ENCODE measurements at regions not wholly inside any gene's neighbourhood (a gene's known extent, or its start where the extent isn't known, plus 50 kb on each side); places are given as distances from the start of the nearest gene placed in this dataset.

GRCh38 chr12:131355361-131356245, 355.3 kb upstream of the SFSWAP start:
- ChIA-PET POLR2A (ENCODE audit: partially characterized antibody) (no interaction called here), CTCF (ENCODE audit: partially characterized antibody) (no interaction called here)
- DNase-seq, result no peak
- Histone ChIP-seq H3K4me3 (ENCODE audit: low read length in 2 of 2) (no peak overlapping the region), H3K9me3 (ENCODE audit: control insufficient read depth in 1 of 2, low read length in 2 of 2) (no peaks in the 10 kb centered on the region), H3K27ac (ENCODE audit: low read depth, low read length) (no peak overlapping the region), H3K4me1 (ENCODE audit: insufficient read depth, low read length) (no peaks in the 10 kb centered on the region), H3K36me3 (ENCODE audit: insufficient read depth, low read length) (no peaks in the 10 kb centered on the region), H3K27me3 (ENCODE audit: insufficient read depth, low read length) (no peaks in the 10 kb centered on the region)
- Mint-ChIP-seq H3K36me3 (no peaks in the 10 kb centered on the region), H3K4me1 (peaks cover 0 to 2% (median 0%) of the 10 kb centered on the region in 4 donors), H3K4me3 (no peak overlapping the region), H3K9me3 (peaks cover 0 to 3% (median 0%) of the 10 kb centered on the region in 8 donors), H3K27me3 (peaks cover 4 to 22% of the 10 kb centered on the region in 2 donors), H3K27ac (no peak overlapping the region)
- intact Hi-C loops (cut with micrococcal nuclease), result no loop called here

GRCh38 chr12:131356485-131357184, 354.3 kb upstream of the SFSWAP start:
- intact Hi-C loops (cut with micrococcal nuclease), result no loop called here
- H3K9me3 ChIP-seq (ENCODE audit: control insufficient read depth in 1 of 2, low read length in 2 of 2), result no peaks in the 10 kb centered on the region
- ChIA-PET POLR2A (ENCODE audit: partially characterized antibody) (no interaction called here), CTCF (ENCODE audit: partially characterized antibody) (no interaction called here)
- no peak for DNase-seq
- peaks cover 0 to 2% (median 0%) of the 10 kb centered on the region in 4 donors for H3K4me1 Mint-ChIP-seq
- H3K36me3 ChIP-seq (ENCODE audit: insufficient read depth, low read length), result no peaks in the 10 kb centered on the region
- H3K4me3 ChIP-seq (ENCODE audit: low read length in 2 of 2), result no peak overlapping the region
- no peaks in the 10 kb centered on the region for H3K4me1 ChIP-seq (ENCODE audit: insufficient read depth, low read length)
- no peaks in the 10 kb centered on the region for H3K36me3 Mint-ChIP-seq
- no peak overlapping the region for H3K27ac ChIP-seq (ENCODE audit: low read depth, low read length)
- H3K9me3 Mint-ChIP-seq, result peaks cover 0 to under 1% (median 0%) of the 10 kb centered on the region in 8 donors
- no peaks in the 10 kb centered on the region for H3K27me3 ChIP-seq (ENCODE audit: insufficient read depth, low read length)
- H3K27ac Mint-ChIP-seq, result no peak overlapping the region
- no peak overlapping the region for H3K4me3 Mint-ChIP-seq
- peaks cover 4 to 22% of the 10 kb centered on the region in 2 donors for H3K27me3 Mint-ChIP-seq

- Histone ChIP-seq H3K9me3 (ENCODE audit: control insufficient read depth in 1 of 2, low read length in 2 of 2) (no peaks in the 10 kb centered on the region), H3K36me3 (ENCODE audit: insufficient read depth, low read length) (no peaks in the 10 kb centered on the region), H3K27ac (ENCODE audit: low read depth, low read length) (no peak overlapping the region), H3K4me3 (ENCODE audit: low read length in 2 of 2) (no peak overlapping the region), H3K4me1 (ENCODE audit: insufficient read depth, low read length) (no peaks in the 10 kb centered on the region), H3K27me3 (ENCODE audit: insufficient read depth, low read length) (no peaks in the 10 kb centered on the region)
- no peaks in the 10 kb centered on the region for H3K36me3 Mint-ChIP-seq
- no peak for DNase-seq
- H3K4me3 Mint-ChIP-seq, result no peak overlapping the region
- peaks cover 0 to 2% (median 0%) of the 10 kb centered on the region in 4 donors for H3K4me1 Mint-ChIP-seq
- H3K27ac Mint-ChIP-seq, result no peak overlapping the region
- peaks cover 4 to 22% of the 10 kb centered on the region in 2 donors for H3K27me3 Mint-ChIP-seq
- intact Hi-C loops (cut with micrococcal nuclease), result no loop called here
- ChIA-PET CTCF (ENCODE audit: partially characterized antibody) (no interaction called here), POLR2A (ENCODE audit: partially characterized antibody) (no interaction called here)
- H3K9me3 Mint-ChIP-seq, result no peaks in the 10 kb centered on the region
These were observed 353.6 kb upstream of the SFSWAP start for GRCh38 chr12:131357185-131357747.

- ChIA-PET POLR2A (ENCODE audit: partially characterized antibody) (no interaction called here), CTCF (ENCODE audit: partially characterized antibody) (no interaction called here)
- H3K4me1 ChIP-seq (ENCODE audit: insufficient read depth, low read length), result no peaks in the 10 kb centered on the region
- no peak for DNase-seq
- intact Hi-C loops (cut with micrococcal nuclease), result no loop called here
- no peaks in the 10 kb centered on the region for H3K36me3 ChIP-seq (ENCODE audit: insufficient read depth, low read length)
- no peaks in the 10 kb centered on the region for H3K27me3 ChIP-seq (ENCODE audit: insufficient read depth, low read length)
- H3K9me3 ChIP-seq (ENCODE audit: control insufficient read depth in 1 of 2, low read length in 2 of 2), result no peaks in the 10 kb centered on the region
- Mint-ChIP-seq H3K4me1 (no peaks in the 10 kb centered on the region), H3K27me3 (peaks cover 4 to 18% of the 10 kb centered on the region in 2 donors), H3K4me3 (no peak overlapping the region), H3K9me3 (no peaks in the 10 kb centered on the region), H3K36me3 (no peaks in the 10 kb centered on the region), H3K27ac (no peak overlapping the region)
- no peak overlapping the region for H3K27ac ChIP-seq (ENCODE audit: low read depth, low read length)
- no peak overlapping the region for H3K4me3 ChIP-seq (ENCODE audit: low read length in 2 of 2)
These were observed 353.0 kb upstream of the SFSWAP start for GRCh38 chr12:131357920-131358319.

GRCh38 chr12:131362291-131363211, 348.3 kb upstream of the SFSWAP start:
- Histone ChIP-seq H3K9me3 (ENCODE audit: control insufficient read depth in 1 of 2, low read length in 2 of 2) (no peaks in the 10 kb centered on the region), H3K36me3 (ENCODE audit: insufficient read depth, low read length) (no peaks in the 10 kb centered on the region), H3K4me1 (ENCODE audit: insufficient read depth, low read length) (no peaks in the 10 kb centered on the region), H3K27me3 (ENCODE audit: insufficient read depth, low read length) (no peaks in the 10 kb centered on the region), H3K27ac (ENCODE audit: low read depth, low read length) (no peak overlapping the region), H3K4me3 (ENCODE audit: low read length in 2 of 2) (no peak overlapping the region)
- no peaks in the 10 kb centered on the region for H3K4me1 Mint-ChIP-seq
- no peak overlapping the region for H3K27ac Mint-ChIP-seq
- DNase-seq, result no peak
- H3K4me3 Mint-ChIP-seq, result no peak overlapping the region
- H3K36me3 Mint-ChIP-seq, result no peaks in the 10 kb centered on the region
- H3K27me3 Mint-ChIP-seq, result peaks cover 3 to 5% of the 10 kb centered on the region in 2 donors
- H3K9me3 Mint-ChIP-seq, result no peaks in the 10 kb centered on the region
- ChIA-PET CTCF (ENCODE audit: partially characterized antibody) (no interaction called here), POLR2A (ENCODE audit: partially characterized antibody) (no interaction called here)
- intact Hi-C loops (cut with micrococcal nuclease), result no loop called here

GRCh38 chr12:131363393-131363792, 347.5 kb upstream of the SFSWAP start:
- Mint-ChIP-seq H3K27me3 (peaks cover 3 to 5% of the 10 kb centered on the region in 2 donors), H3K4me3 (no peak overlapping the region), H3K27ac (no peak overlapping the region), H3K9me3 (no peaks in the 10 kb centered on the region), H3K36me3 (no peaks in the 10 kb centered on the region), H3K4me1 (no peaks in the 10 kb centered on the region)
- H3K36me3 ChIP-seq (ENCODE audit: insufficient read depth, low read length), result no peaks in the 10 kb centered on the region
- no peak for DNase-seq
- H3K27ac ChIP-seq (ENCODE audit: low read depth, low read length), result no peak overlapping the region
- no peaks in the 10 kb centered on the region for H3K4me1 ChIP-seq (ENCODE audit: insufficient read depth, low read length)
- no peaks in the 10 kb centered on the region for H3K9me3 ChIP-seq (ENCODE audit: control insufficient read depth in 1 of 2, low read length in 2 of 2)
- CTCF ChIA-PET (ENCODE audit: partially characterized antibody), result no interaction called here
- intact Hi-C loops (cut with micrococcal nuclease), result no loop called here
- no peaks in the 10 kb centered on the region for H3K27me3 ChIP-seq (ENCODE audit: insufficient read depth, low read length)
- POLR2A ChIA-PET (ENCODE audit: partially characterized antibody), result no interaction called here
- no peak overlapping the region for H3K4me3 ChIP-seq (ENCODE audit: low read length in 2 of 2)

Measured in CD4-positive, alpha-beta memory T cell (primary cell).